COLO668 (cell line): ENCODE measurements at regions not wholly inside any gene's neighbourhood (a gene's known extent, or its start where the extent isn't known, plus 50 kb on each side); places are given as distances from the start of the nearest gene placed in this dataset.
"Not testable (repeated sequence)": the region's sequence is repeated elsewhere in the genome, so short reads cannot be mapped to it uniquely, and the experiment has no call there.

ENCODE experiments used
- DNase-seq: peaks from one replicate; lab custom pipeline; 2025; ENCODE audit not compliant: unreplicated experiment; lab: John Stamatoyannopoulos, UW

GRCh38 chr2:16209799-16210198 lies 269.4 kb downstream of the MYCN start:
- no peak for DNase-seq

- no peak for DNase-seq
Observed at GRCh38 chr2:16208921-16209320, 268.6 kb downstream of the MYCN start.

GRCh38 chr2:16208241-16208797 lies 268.0 kb downstream of the MYCN start:
- DNase-seq = no peak

- no peak for DNase-seq
Observed at GRCh38 chr2:16207611-16208010, 267.3 kb downstream of the MYCN start.

GRCh38 chr2:16207151-16207550 lies 266.8 kb downstream of the MYCN start:
- no peak for DNase-seq

- DNase-seq = no peak
Observed at GRCh38 chr2:16206191-16206944, 266.0 kb downstream of the MYCN start.

- no peak for DNase-seq
Observed at GRCh38 chr2:16205631-16206030, 265.3 kb downstream of the MYCN start.

GRCh38 chr2:16204886-16205620 lies 264.7 kb downstream of the MYCN start:
- DNase-seq = no peak

GRCh38 chr2:16204251-16204650 lies 263.9 kb downstream of the MYCN start:
- DNase-seq = no peak

- DNase-seq = no peak
Observed at GRCh38 chr2:16203691-16204090, 263.3 kb downstream of the MYCN start.

- DNase-seq = no peak
Observed at GRCh38 chr2:16203069-16203468, 262.7 kb downstream of the MYCN start.

- no peak for DNase-seq
Observed at GRCh38 chr2:16202266-16203020, 262.1 kb downstream of the MYCN start.

- DNase-seq = no peak
Observed at GRCh38 chr2:16201848-16202247, 261.5 kb downstream of the MYCN start.

- DNase-seq = no peak
Observed at GRCh38 chr2:16200554-16201193, 260.3 kb downstream of the MYCN start.

- DNase-seq = no peak
Observed at GRCh38 chr2:16199882-16200553, 259.7 kb downstream of the MYCN start.

GRCh38 chr2:16199241-16199640 lies 258.9 kb downstream of the MYCN start:
- DNase-seq = not testable (repeated sequence)

- no peak for DNase-seq
Observed at GRCh38 chr2:16198166-16198912, 258.0 kb downstream of the MYCN start.

GRCh38 chr2:16197504-16198147 lies 257.3 kb downstream of the MYCN start:
- no peak for DNase-seq
